ENCODE measurements at regions not wholly inside any gene's neighbourhood (a gene's known extent, or its start where the extent isn't known, plus 50 kb on each side); places are given as distances from the start of the nearest gene placed in this dataset.
"Not testable (repeated sequence)": the region's sequence is repeated elsewhere in the genome, so short reads cannot be mapped to it uniquely, and the experiment has no call there.

DNA sequence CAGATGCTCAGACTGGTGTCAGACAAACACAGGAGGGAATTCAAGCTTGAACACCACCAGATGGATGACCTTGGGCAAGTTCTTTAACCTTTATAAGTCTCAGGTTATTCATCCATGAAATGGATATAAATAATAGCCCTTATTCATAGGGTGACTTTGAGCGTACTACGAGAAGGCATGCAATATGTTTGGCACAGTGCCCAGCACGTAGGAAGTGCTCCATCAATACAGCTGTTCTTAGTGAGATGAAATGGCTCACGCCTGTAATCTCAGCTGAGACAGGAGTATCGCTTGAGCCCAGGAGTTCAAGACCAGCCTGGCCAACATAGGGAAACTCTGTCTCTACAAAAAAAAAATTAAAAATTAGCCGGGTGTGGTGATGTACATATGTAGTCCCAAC is 84.8 kb upstream of the FICD start:
- intact Hi-C loops (cut with DNase I) = no loop called here
- TF ChIP-seq EP300 (IDR thresholded peaks at IDR 0.05) = no peak
- TF ChIP-seq CTCF (IDR thresholded peaks at IDR 0.05) = no peak
- no peak for TF ChIP-seq POLR2AphosphoS5 (IDR thresholded peaks at IDR 0.05)
- no peak for TF ChIP-seq POLR2A (IDR thresholded peaks at IDR 0.05; ENCODE audit: low read depth)

DNA sequence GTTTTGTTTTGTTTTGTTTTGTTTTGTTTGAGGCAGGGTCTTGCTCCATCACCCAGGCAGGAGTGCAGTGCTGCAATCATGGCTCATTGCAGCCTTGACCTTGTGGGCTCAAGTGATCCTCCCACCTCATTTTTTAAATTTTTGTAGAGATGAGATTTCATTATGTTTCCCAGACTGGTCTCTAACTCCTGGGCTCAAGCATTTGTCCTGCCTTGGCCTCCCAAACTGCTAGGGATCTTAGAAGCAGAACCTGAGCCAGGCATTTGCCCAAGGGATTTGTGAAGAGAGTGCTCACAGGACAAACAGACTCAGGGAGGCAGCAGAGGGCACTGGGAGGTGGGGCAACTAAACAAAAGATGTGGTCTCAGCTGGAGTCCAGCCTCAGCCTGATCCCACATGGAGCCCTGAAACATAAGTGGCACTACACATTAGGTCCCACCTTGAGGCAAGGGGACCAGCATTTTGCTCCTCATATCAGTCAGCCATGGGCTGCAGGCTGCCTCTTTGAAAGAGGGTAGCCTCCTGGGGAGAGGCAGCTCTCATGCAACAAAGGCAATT is 86.2 kb upstream of the CMKLR1 start:
- no peak overlapping the region for H3K27ac ChIP-seq (replicated peaks in 1 of 4)
- peaks cover 0 to 10% (median 0%) of the 10 kb centered on the region in 4 donors for H3K27me3 ChIP-seq
- no peaks in the 10 kb centered on the region for H3K9me3 ChIP-seq
- intact Hi-C loops (cut with DNase I) = no loop called here
- no peak overlapping the region for H3K4me3 ChIP-seq
- peaks cover 0 to 3% (median 1%) of the 10 kb centered on the region in 4 donors for H3K4me1 ChIP-seq
- DNase-seq (ENCODE audit: extremely low spot score) = no peak
- TF ChIP-seq POLR2A (IDR thresholded peaks at IDR 0.05; ENCODE audit: low read depth) (no peak), POLR2AphosphoS5 (IDR thresholded peaks at IDR 0.05) (no peak), CTCF (IDR thresholded peaks at IDR 0.05) (no peak), EP300 (IDR thresholded peaks at IDR 0.05) (no peak)
- no peaks in the 10 kb centered on the region for H3K36me3 ChIP-seq

More for the DNA sequence above, 84.8 kb upstream of the FICD start:
- H3K4me1 ChIP-seq = no peaks in the 10 kb centered on the region
- 27% methylated on average over 6 of the region's 6 CpGs for WGBS
- peaks cover 0 to 10% (median 0%) of the 10 kb centered on the region in 4 donors for H3K27me3 ChIP-seq
- DNase-seq (ENCODE audit: extremely low spot score) = no peak
- no peaks in the 10 kb centered on the region for H3K9me3 ChIP-seq
- no peak overlapping the region for H3K27ac ChIP-seq (replicated peaks in 1 of 4)
- no peak overlapping the region for H3K4me3 ChIP-seq
- no peaks in the 10 kb centered on the region for H3K36me3 ChIP-seq

- intact Hi-C loops (cut with DNase I) = no loop called here
- H3K4me1 ChIP-seq = peaks cover 0 to 8% (median 6%) of the 10 kb centered on the region in 4 donors
- no peaks in the 10 kb centered on the region for H3K9me3 ChIP-seq
- H3K4me3 ChIP-seq = no peak overlapping the region
- TF ChIP-seq POLR2A (IDR thresholded peaks at IDR 0.05; ENCODE audit: low read depth) = no peak
- no peak for TF ChIP-seq EP300 (IDR thresholded peaks at IDR 0.05)
- TF ChIP-seq POLR2AphosphoS5 (IDR thresholded peaks at IDR 0.05) = no peak
- no peak for TF ChIP-seq CTCF (IDR thresholded peaks at IDR 0.05)
- no peaks in the 10 kb centered on the region for H3K36me3 ChIP-seq
- H3K27ac ChIP-seq (replicated peaks in 1 of 4) = no peak overlapping the region
- peaks cover 0 to 10% (median 0%) of the 10 kb centered on the region in 4 donors for H3K27me3 ChIP-seq
- no peak for DNase-seq (ENCODE audit: extremely low spot score)
- 73% methylated on average over 3 of the region's 3 CpGs for WGBS
Measured at GRCh38 chr12:108424816-108425215, 85.7 kb upstream of the CMKLR1 start.

GRCh38 chr12:108424026-108424425 is 84.9 kb upstream of the CMKLR1 start:
- intact Hi-C loops (cut with DNase I) = no loop called here
- Histone ChIP-seq H3K27ac (replicated peaks in 1 of 4) (no peak overlapping the region), H3K36me3 (no peaks in the 10 kb centered on the region), H3K4me3 (no peak overlapping the region), H3K9me3 (no peaks in the 10 kb centered on the region), H3K27me3 (peaks cover 0 to 10% (median 0%) of the 10 kb centered on the region in 4 donors), H3K4me1 (peaks cover 0 to 13% (median 10%) of the 10 kb centered on the region in 4 donors)
- no peak for TF ChIP-seq CTCF (IDR thresholded peaks at IDR 0.05)
- TF ChIP-seq POLR2A (IDR thresholded peaks at IDR 0.05; ENCODE audit: low read depth) = no peak
- TF ChIP-seq POLR2AphosphoS5 (IDR thresholded peaks at IDR 0.05) = no peak
- no peak for TF ChIP-seq EP300 (IDR thresholded peaks at IDR 0.05)
- no peak for DNase-seq (ENCODE audit: extremely low spot score)
- 74% methylated on average over 4 of the region's 4 CpGs for WGBS

DNA sequence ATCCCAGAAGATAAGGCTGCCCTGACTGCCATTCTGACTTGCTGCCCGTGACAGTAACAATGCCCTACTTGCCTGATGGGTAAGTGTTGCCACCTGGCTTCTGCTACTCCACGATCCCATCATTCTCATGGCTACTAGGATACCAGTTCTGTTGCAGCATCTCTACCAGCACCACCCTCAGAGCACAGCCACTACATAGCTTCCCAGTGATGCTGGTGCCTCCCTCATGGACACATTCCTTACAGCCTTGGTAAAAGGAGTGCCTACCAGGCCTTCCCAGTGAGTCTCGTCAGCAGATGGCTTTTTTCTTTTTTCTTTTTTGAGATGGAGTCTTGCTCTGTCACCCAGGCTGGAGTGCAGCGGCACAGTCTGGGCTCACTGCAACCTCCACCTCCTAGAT is 84.4 kb upstream of the CMKLR1 start:
- intact Hi-C loops (cut with DNase I) = no loop called here
- no peaks in the 10 kb centered on the region for H3K36me3 ChIP-seq
- 78% methylated on average over 4 of the region's 4 CpGs for WGBS

GRCh38 chr12:108421082-108421481 is 82.0 kb upstream of the CMKLR1 start:
- H3K27ac ChIP-seq (replicated peaks in 1 of 4); intact Hi-C loops (cut with DNase I); H3K4me3 ChIP-seq; H3K36me3 ChIP-seq; H3K27me3 ChIP-seq; H3K9me3 ChIP-seq; DNase-seq (ENCODE audit: extremely low spot score): not testable (repeated sequence)
- 84% methylated on average over 2 of the region's 4 CpGs for WGBS
- H3K4me1 ChIP-seq = peaks cover 0 to 25% (median 17%) of the 10 kb centered on the region in 4 donors

More for the DNA sequence above, 84.4 kb upstream of the CMKLR1 start:
- H3K27me3 ChIP-seq = peaks cover 0 to 10% (median 0%) of the 10 kb centered on the region in 4 donors
- H3K4me1 ChIP-seq = peaks cover 0 to 19% (median 14%) of the 10 kb centered on the region in 4 donors
- H3K4me3 ChIP-seq = no peak overlapping the region
- no peaks in the 10 kb centered on the region for H3K9me3 ChIP-seq
- TF ChIP-seq CTCF (IDR thresholded peaks at IDR 0.05) (no peak), EP300 (IDR thresholded peaks at IDR 0.05) (no peak), POLR2A (IDR thresholded peaks at IDR 0.05; ENCODE audit: low read depth) (no peak), POLR2AphosphoS5 (IDR thresholded peaks at IDR 0.05) (no peak)
- no peak overlapping the region for H3K27ac ChIP-seq (replicated peaks in 1 of 4)
- DNase-seq (ENCODE audit: extremely low spot score) = no peak

GRCh38 chr12:108420421-108420820 is 81.3 kb upstream of the CMKLR1 start:
- H3K36me3 ChIP-seq; intact Hi-C loops (cut with DNase I); DNase-seq (ENCODE audit: extremely low spot score); H3K9me3 ChIP-seq; H3K27ac ChIP-seq (replicated peaks in 1 of 4); H3K27me3 ChIP-seq; H3K4me3 ChIP-seq: not testable (repeated sequence)
- WGBS = 93% methylated on average over 12 of the region's 20 CpGs
- peaks cover 0 to 25% (median 17%) of the 10 kb centered on the region in 4 donors for H3K4me1 ChIP-seq

Measured in esophagus muscularis mucosa (tissue), 4 donors.